Liver (tissue), 8 donors: ENCODE measurements at regions not wholly inside any gene's neighbourhood (a gene's known extent, or its start where the extent isn't known, plus 50 kb on each side); places are given as distances from the start of the nearest gene placed in this dataset.
"Not testable (repeated sequence)": the region's sequence is repeated elsewhere in the genome, so short reads cannot be mapped to it uniquely, and the experiment has no call there.

ENCODE experiments used
- DNase-seq: peaks from one replicate; pipeline ENCODE4 v3.0.0-alpha.2; 2017; ENCODE audit warnings: low spot score
- H3K27ac ChIP-seq, 2 donors: one replicate each; pipeline ENCODE4 v1.7.0; 2013; ENCODE audit warnings: inconsistent platforms in 2 of 2, low read length in 2 of 2, control low read depth in 1 of 2, low read depth in 1 of 2, mild to moderate bottlenecking in 1 of 2
- H3K27me3 ChIP-seq, 4 donors: one replicate each; pipeline versions ENCODE4 v1.6.1 to v1.7.0; 2013; ENCODE audit warnings: low read length in 3 of 4, inconsistent platforms in 1 of 4, mild to moderate bottlenecking in 1 of 4, moderate library complexity in 1 of 4; ENCODE audit not compliant: control insufficient read depth in 4 of 4, insufficient read depth in 4 of 4
- H3K36me3 ChIP-seq, 4 donors: one replicate each; pipeline versions ENCODE4 v1.6.1 to v1.7.0; 2013; ENCODE audit warnings: low read length in 3 of 4, mild to moderate bottlenecking in 3 of 4, low read depth in 1 of 4, moderate library complexity in 1 of 4; ENCODE audit not compliant: control insufficient read depth in 4 of 4, insufficient read depth in 3 of 4
- H3K4me1 ChIP-seq, 4 donors: one replicate each; pipeline versions ENCODE4 v1.6.1 to v1.7.0; 2013; ENCODE audit warnings: low read length in 3 of 4, mild to moderate bottlenecking in 3 of 4, moderate library complexity in 1 of 4; ENCODE audit not compliant: control insufficient read depth in 4 of 4, insufficient read depth in 4 of 4
- H3K4me3 ChIP-seq, 3 donors: one replicate each; pipeline versions ENCODE4 v1.6.1 to v1.7.0; 2013; ENCODE audit warnings: low read length in 3 of 3, control low read depth in 1 of 3, low read depth in 1 of 3, mild to moderate bottlenecking in 1 of 3
- H3K9ac ChIP-seq, 2 donors: one replicate each; pipeline ENCODE4 v1.7.0; 2013; ENCODE audit warnings: low read length in 2 of 2, mild to moderate bottlenecking in 2 of 2, moderate library complexity in 2 of 2, control low read depth in 1 of 2, low read depth in 1 of 2
- H3K9me3 ChIP-seq, 4 donors: one replicate each; pipeline versions ENCODE4 v1.6.1 to v1.7.0; 2013; ENCODE audit warnings: low read length in 3 of 4; ENCODE audit not compliant: control insufficient read depth in 4 of 4
- ATF3 ChIP-seq: IDR thresholded peaks from 2 replicates; pipeline ENCODE4 v1.6.1; 2016; ENCODE audit warnings: antibody characterized with exemption
- EGR1 ChIP-seq, 2 donors: IDR thresholded peaks; 2 replicates each; pipeline ENCODE4 v1.6.1; 2016 to 2018; ENCODE audit warnings: antibody characterized with exemption in 2 of 2, low read depth in 2 of 2
- FOXA1 ChIP-seq: IDR thresholded peaks from 2 replicates; pipeline ENCODE4 v1.6.1; 2016; ENCODE audit warnings: antibody characterized with exemption
- FOXA2 ChIP-seq: IDR thresholded peaks from 2 replicates; pipeline ENCODE4 v1.6.1; 2016; ENCODE audit warnings: antibody characterized with exemption
- GABPA ChIP-seq, 2 donors: IDR thresholded peaks in 1 of 2; conservative IDR thresholded peaks in 1 of 2; 2 replicates each; pipeline ENCODE4 v1.6.1; 2016; ENCODE audit warnings: antibody characterized with exemption in 2 of 2, mild to moderate bottlenecking in 1 of 2, moderate library complexity in 1 of 2
- HNF4A ChIP-seq, 2 donors: conservative IDR thresholded peaks; 2 replicates each; pipeline ENCODE4 v1.6.1; 2016; ENCODE audit warnings: antibody characterized with exemption in 2 of 2, mild to moderate bottlenecking in 2 of 2
- HNF4G ChIP-seq: IDR thresholded peaks from 2 replicates; pipeline ENCODE4 v1.6.1; 2016; ENCODE audit warnings: antibody characterized with exemption
- JUND ChIP-seq, 2 donors: IDR thresholded peaks; 2 replicates each; pipeline ENCODE4 v1.6.1; 2016; ENCODE audit warnings: antibody characterized with exemption in 2 of 2
- NR2F2 ChIP-seq: IDR thresholded peaks from 2 replicates; pipeline ENCODE4 v1.6.1; 2016; ENCODE audit warnings: antibody characterized with exemption
- RAD21 ChIP-seq, 2 donors: IDR thresholded peaks; 2 replicates each; pipeline ENCODE4 v1.6.1; 2016; ENCODE audit warnings: antibody characterized with exemption in 2 of 2, mild to moderate bottlenecking in 2 of 2
- REST ChIP-seq: IDR thresholded peaks from 2 replicates; pipeline ENCODE4 v1.6.1; 2016; ENCODE audit warnings: antibody characterized with exemption, mild to moderate bottlenecking
- RXRA ChIP-seq, 2 donors: IDR thresholded peaks; 2 replicates each; pipeline ENCODE4 v1.6.1; 2017 to 2018; ENCODE audit warnings: antibody characterized with exemption in 2 of 2, mild to moderate bottlenecking in 1 of 2
- SP1 ChIP-seq: IDR thresholded peaks from 2 replicates; pipeline ENCODE4 v1.6.1; 2018; ENCODE audit warnings: antibody characterized with exemption, mild to moderate bottlenecking
- TAF1 ChIP-seq: conservative IDR thresholded peaks from 2 replicates; pipeline ENCODE4 v1.6.1; 2016; ENCODE audit warnings: antibody characterized with exemption, mild to moderate bottlenecking
- YY1 ChIP-seq: IDR thresholded peaks from 2 replicates; pipeline ENCODE4 v1.6.1; 2016; ENCODE audit warnings: antibody characterized with exemption, mild to moderate bottlenecking
- ZBTB33 ChIP-seq: IDR thresholded peaks from 2 replicates; pipeline ENCODE4 v1.6.1; 2016; ENCODE audit warnings: antibody characterized with exemption
- WGBS: extraction: QIAGEN DNeasy Blood & Tissue Kit; methylation state at CpG from one replicate; pipeline ENCODE4 v1.1.7; 2013; 5-methylcytosine and 5-hydroxymethylcytosine counted together
- TF ChIP-seq, protein P1 (sequence below): fragments of 150-350 bp; IDR thresholded peaks from 2 replicates; pipeline ENCODE4 v1.5.1; 2017; ENCODE audit warnings: improper control_type of control experiment, low read depth, low read length; ENCODE audit not compliant: missing input control
- TF ChIP-seq, protein P2 (sequence below): IDR thresholded peaks from 2 replicates; pipeline ENCODE4 v1.6.1; 2016; ENCODE audit warnings: antibody characterized with exemption
- donor health status: healthy.
- donor health status: healthy.
- donor health status: healthy.
- donor health status: healthy.
- donor health status: healthy.

GRCh38 chr9:30536494-30536893 lies 1847.9 kb upstream of the ACO1 start:
- DNase-seq, result no peak
- H3K4me3 ChIP-seq, result no peak overlapping the region
- H3K9ac ChIP-seq, result no peak overlapping the region
- 63% methylated on average over 3 of the region's 3 CpGs for WGBS
- TF ChIP-seq RAD21 (IDR thresholded peaks at IDR 0.05) (no peak), HNF4G (no peak), NR2F2 (no peak), HNF4A (conservative IDR thresholded peaks at IDR 0.05) (no peak), ATF3 (no peak), FOXA1 (no peak), GABPA (IDR thresholded peaks at IDR 0.05 in 1 of 2, conservative IDR thresholded peaks at IDR 0.05 in 1 of 2) (no peak), ZBTB33 (no peak), REST (no peak), SP1 (no peak), EGR1 (IDR thresholded peaks at IDR 0.05; ENCODE audit: low read depth in 2 of 2) (no peak), TAF1 (no peak), JUND (IDR thresholded peaks at IDR 0.05) (no peak), YY1 (no peak), FOXA2 (no peak), RXRA (IDR thresholded peaks at IDR 0.05) (no peak)
- TF ChIP-seq, protein P1, sequence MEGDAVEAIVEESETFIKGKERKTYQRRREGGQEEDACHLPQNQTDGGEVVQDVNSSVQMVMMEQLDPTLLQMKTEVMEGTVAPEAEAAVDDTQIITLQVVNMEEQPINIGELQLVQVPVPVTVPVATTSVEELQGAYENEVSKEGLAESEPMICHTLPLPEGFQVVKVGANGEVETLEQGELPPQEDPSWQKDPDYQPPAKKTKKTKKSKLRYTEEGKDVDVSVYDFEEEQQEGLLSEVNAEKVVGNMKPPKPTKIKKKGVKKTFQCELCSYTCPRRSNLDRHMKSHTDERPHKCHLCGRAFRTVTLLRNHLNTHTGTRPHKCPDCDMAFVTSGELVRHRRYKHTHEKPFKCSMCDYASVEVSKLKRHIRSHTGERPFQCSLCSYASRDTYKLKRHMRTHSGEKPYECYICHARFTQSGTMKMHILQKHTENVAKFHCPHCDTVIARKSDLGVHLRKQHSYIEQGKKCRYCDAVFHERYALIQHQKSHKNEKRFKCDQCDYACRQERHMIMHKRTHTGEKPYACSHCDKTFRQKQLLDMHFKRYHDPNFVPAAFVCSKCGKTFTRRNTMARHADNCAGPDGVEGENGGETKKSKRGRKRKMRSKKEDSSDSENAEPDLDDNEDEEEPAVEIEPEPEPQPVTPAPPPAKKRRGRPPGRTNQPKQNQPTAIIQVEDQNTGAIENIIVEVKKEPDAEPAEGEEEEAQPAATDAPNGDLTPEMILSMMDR, result no peak
- TF ChIP-seq, protein P2, sequence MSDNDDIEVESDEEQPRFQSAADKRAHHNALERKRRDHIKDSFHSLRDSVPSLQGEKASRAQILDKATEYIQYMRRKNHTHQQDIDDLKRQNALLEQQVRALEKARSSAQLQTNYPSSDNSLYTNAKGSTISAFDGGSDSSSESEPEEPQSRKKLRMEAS, result no peak
- no peaks in the 10 kb centered on the region for H3K4me1 ChIP-seq
- no peak overlapping the region for H3K27ac ChIP-seq
- no peaks in the 10 kb centered on the region for H3K27me3 ChIP-seq
- H3K36me3 ChIP-seq, result no peaks in the 10 kb centered on the region
- H3K9me3 ChIP-seq, result peaks cover 0 to 2% (median under 1%) of the 10 kb centered on the region in 4 donors

DNA sequence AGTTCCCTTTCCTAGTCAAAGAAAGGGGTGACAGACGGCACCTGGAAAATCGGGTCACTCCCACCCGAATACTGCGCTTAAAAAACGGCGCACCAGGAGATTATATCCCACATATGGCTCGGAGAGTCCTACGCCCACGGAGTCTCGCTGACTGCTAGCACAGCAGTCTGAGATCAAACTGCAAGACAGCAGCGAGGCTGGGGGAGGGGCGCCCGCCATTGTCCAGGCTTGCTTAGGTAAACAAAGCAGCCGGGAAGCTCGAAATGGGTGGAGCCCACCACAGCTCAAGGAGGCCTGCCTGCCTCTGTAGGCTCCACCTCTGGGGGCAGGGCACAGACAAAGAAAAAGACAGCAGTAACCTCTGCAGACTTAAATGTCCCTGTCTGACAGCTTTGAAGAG lies 1844.7 kb upstream of the ACO1 start:
- H3K27ac ChIP-seq, H3K4me3 ChIP-seq, H3K36me3 ChIP-seq, DNase-seq, H3K4me1 ChIP-seq, H3K9ac ChIP-seq, H3K9me3 ChIP-seq, H3K27me3 ChIP-seq: not testable (repeated sequence)
- WGBS, result 78% methylated on average over 15 of the region's 15 CpGs
